OCI-LY3 (cell line): ENCODE measurements at regions not wholly inside any gene's neighbourhood (a gene's known extent, or its start where the extent isn't known, plus 50 kb on each side); places are given as distances from the start of the nearest gene placed in this dataset.
A peak's percentile ranks its signal among the peaks of the same experiment; 100 is the strongest.

Experiments used
- H2AFZ ChIP-seq: fragments of 200-600, 300-600 bp; shearing (Covaris generic); 2 replicates; pipeline ENCODE4 v1.6.0; 2014; ENCODE audit warnings: antibody characterized with exemption, low read depth, low read length
- H3K27ac ChIP-seq: fragments of 200-600, 300-600 bp; sonication (generic); 2 replicates; pipeline ENCODE4 v1.5.1; 2014; ENCODE audit warnings: mild to moderate bottlenecking, low read length, moderate library complexity, mixed read lengths
- H3K27me3 ChIP-seq: fragments of 200-600, 300-600 bp; sonication (generic); 2 replicates; pipeline ENCODE4 v1.6.1; 2014; ENCODE audit warnings: low read depth, low read length, mixed read lengths
- H3K36me3 ChIP-seq: fragments of 200-600, 300-600 bp; sonication (generic); replicated peaks from 2 replicates; pipeline ENCODE3; 2014; ENCODE audit warnings: low read depth, low read length, mixed read lengths
- H3K4me1 ChIP-seq: fragments of 300-600, 200-600 bp; sonication (generic); 2 replicates; pipeline ENCODE4 v1.6.1; 2014; ENCODE audit warnings: low read length, mixed read lengths
- H3K4me2 ChIP-seq: fragments of 200-600, 300-600 bp; sonication (generic); 2 replicates; pipeline ENCODE4 v1.6.1; 2014; ENCODE audit warnings: low read length, mixed read lengths
- H3K4me3 ChIP-seq: fragments of 300-600, 200-600 bp; sonication (generic); 2 replicates; pipeline ENCODE4 v1.5.1; 2014; ENCODE audit warnings: antibody characterized with exemption, mild to moderate bottlenecking, low read length, moderate library complexity
- H3K79me2 ChIP-seq: fragments of 300-600, 200-600 bp; shearing (Covaris generic); 2 replicates; pipeline ENCODE4 v1.6.1; 2014; ENCODE audit warnings: mild to moderate bottlenecking, low read length, mixed read lengths
- H3K9ac ChIP-seq: fragments of 300-600, 200-600 bp; shearing (Covaris generic); 2 replicates; pipeline ENCODE4 v1.6.0; 2014; ENCODE audit warnings: mild to moderate bottlenecking, low read length, moderate library complexity
- H3K9me3 ChIP-seq: fragments of 200-600, 300-600 bp; shearing (Covaris generic); 2 replicates; pipeline ENCODE4 v1.6.1; 2014; ENCODE audit warnings: low read length, mixed read lengths; ENCODE audit not compliant: insufficient read depth
- H4K20me1 ChIP-seq: fragments of 200-600, 300-600 bp; sonication (generic); 2 replicates; pipeline ENCODE4 v1.6.1; 2016; ENCODE audit warnings: low read length, mixed read lengths; ENCODE audit not compliant: insufficient read depth
- CTCF ChIP-seq: fragments of 200-600, 300-600 bp; sonication (generic); IDR thresholded peaks from 2 replicates; pipeline ENCODE4 v1.5.1; 2014; ENCODE audit warnings: antibody characterized with exemption, low read length, low read depth
- EZH2phosphoT487 ChIP-seq: fragments of 200-600 bp; shearing (Covaris generic); IDR thresholded peaks from 2 replicates; pipeline ENCODE4 v1.6.1; 2018; ENCODE audit warnings: antibody characterized with exemption, mixed run types, low read depth

GRCh38 chr3:194928227-194928626 lies 242.5 kb downstream of the FAM43A start:
- no peak overlapping the region for H3K4me3 ChIP-seq
- H3K36me3 ChIP-seq: no peaks in the 10 kb centered on the region
- H3K4me2 ChIP-seq: no peak overlapping the region
- H3K4me1 ChIP-seq: peaks cover 14% of the 10 kb centered on the region
- H3K9me3 ChIP-seq: no peaks in the 10 kb centered on the region
- no peak for TF ChIP-seq CTCF
- no peak for TF ChIP-seq EZH2phosphoT487
- no peaks in the 10 kb centered on the region for H4K20me1 ChIP-seq
- H3K9ac ChIP-seq: no peak overlapping the region
- H3K27me3 ChIP-seq: 0 out of 2 replicates have a peak, but pooled peaks cover 6% of the 10 kb centered on the region
- no peak overlapping the region for H3K27ac ChIP-seq
- no peaks in the 10 kb centered on the region for H3K79me2 ChIP-seq
- no peak overlapping the region for H2AFZ ChIP-seq

- Histone ChIP-seq H3K4me2 (peak overlapping the region; percentile 43), H3K36me3 (no peaks in the 10 kb centered on the region), H3K27me3 (0 out of 2 replicates have a peak, but pooled peaks cover 6% of the 10 kb centered on the region), H4K20me1 (no peaks in the 10 kb centered on the region), H3K4me1 (peaks cover 14% of the 10 kb centered on the region), H3K27ac (no peak overlapping the region), H3K4me3 (peak overlapping the region; percentile 19), H3K79me2 (no peaks in the 10 kb centered on the region), H3K9ac (no peak overlapping the region), H3K9me3 (no peaks in the 10 kb centered on the region), H2AFZ (peak overlapping the region; percentile 69)
- TF ChIP-seq CTCF (peak; percentile 98), EZH2phosphoT487 (no peak)
Observed at GRCh38 chr3:194928831-194929577, 243.3 kb downstream of the FAM43A start.

GRCh38 chr3:194929578-194929960 lies 243.9 kb downstream of the FAM43A start:
- no peak for TF ChIP-seq EZH2phosphoT487
- Histone ChIP-seq H3K9ac (no peak overlapping the region), H3K27me3 (0 out of 2 replicates have a peak, but pooled peaks cover 6% of the 10 kb centered on the region), H4K20me1 (no peaks in the 10 kb centered on the region), H3K27ac (no peak overlapping the region), H3K9me3 (no peaks in the 10 kb centered on the region), H3K79me2 (no peaks in the 10 kb centered on the region), H3K4me3 (peak overlapping the region; percentile 19), H3K4me2 (peak overlapping the region; percentile 43), H3K36me3 (no peaks in the 10 kb centered on the region), H2AFZ (peak overlapping the region; percentile 69), H3K4me1 (peaks cover 14% of the 10 kb centered on the region)

GRCh38 chr3:194930377-194931204 lies 244.9 kb downstream of the FAM43A start:
- no peaks in the 10 kb centered on the region for H3K9me3 ChIP-seq
- H3K4me3 ChIP-seq: no peak overlapping the region
- no peaks in the 10 kb centered on the region for H3K79me2 ChIP-seq
- H2AFZ ChIP-seq: no peak overlapping the region
- no peak overlapping the region for H3K9ac ChIP-seq
- 0 out of 2 replicates have a peak, but pooled peaks cover 6% of the 10 kb centered on the region for H3K27me3 ChIP-seq
- no peak for TF ChIP-seq CTCF
- no peak for TF ChIP-seq EZH2phosphoT487
- H3K27ac ChIP-seq: no peak overlapping the region
- H3K4me2 ChIP-seq: no peak overlapping the region
- H3K4me1 ChIP-seq: peaks cover 14% of the 10 kb centered on the region
- no peaks in the 10 kb centered on the region for H4K20me1 ChIP-seq
- H3K36me3 ChIP-seq: no peaks in the 10 kb centered on the region
